Large intestine (tissue), 3 donors: ENCODE measurements at regions not wholly inside any gene's neighbourhood (a gene's known extent, or its start where the extent isn't known, plus 50 kb on each side); places are given as distances from the start of the nearest gene placed in this dataset.

Source experiments
- DNase-seq, 2 donors: peaks; one replicate each; pipeline versions ENCODE4 v3.0.0 to v3.0.0-alpha.2; 2013
- H3K27ac ChIP-seq: one replicate; pipeline ENCODE4 v1.5.1; 2013; ENCODE audit warnings: low read length
- H3K27me3 ChIP-seq: 2 replicates; pipeline ENCODE4 v1.6.1; 2013; ENCODE audit warnings: low read length; ENCODE audit not compliant: control insufficient read depth, insufficient read depth
- H3K36me3 ChIP-seq: 2 replicates; pipeline ENCODE4 v1.6.1; 2013; ENCODE audit warnings: low read length; ENCODE audit not compliant: control insufficient read depth, insufficient read depth
- H3K4me1 ChIP-seq: one replicate; pipeline ENCODE4 v1.6.1; 2013; ENCODE audit warnings: low read length; ENCODE audit not compliant: control insufficient read depth, insufficient read depth
- H3K4me3 ChIP-seq: one replicate; pipeline ENCODE4 v1.5.1; 2013; ENCODE audit warnings: low read length
- H3K9me3 ChIP-seq: one replicate; pipeline ENCODE4 v1.6.1; 2013; ENCODE audit warnings: mild to moderate bottlenecking, low read depth, low read length, moderate library complexity; ENCODE audit not compliant: control insufficient read depth
- WGBS: methylation state at CpG from one replicate; pipeline ENCODE4 v1.1.5; 2013; ENCODE audit warnings: low lambda C conversion rate; ENCODE audit not compliant: insufficient coverage; 5-methylcytosine and 5-hydroxymethylcytosine counted together

- Histone ChIP-seq H3K27ac (no peak overlapping the region), H3K4me1 (no peaks in the 10 kb centered on the region), H3K27me3 (no peaks in the 10 kb centered on the region), H3K9me3 (no peaks in the 10 kb centered on the region), H3K36me3 (no peaks in the 10 kb centered on the region), H3K4me3 (no peak overlapping the region)
- DNase-seq = no peak
- no CpG with 5 or more reads among the region's 4 CpGs for WGBS
Measured at GRCh38 chr17:52754838-52755237, 596.3 kb upstream of the CA10 start.

GRCh38 chr17:52751051-52751450 is 592.5 kb upstream of the CA10 start:
- DNase-seq = no peak
- Histone ChIP-seq H3K9me3 (no peaks in the 10 kb centered on the region), H3K36me3 (no peaks in the 10 kb centered on the region), H3K4me3 (no peak overlapping the region), H3K27ac (no peak overlapping the region), H3K4me1 (no peaks in the 10 kb centered on the region), H3K27me3 (no peaks in the 10 kb centered on the region)
- no CpG with 5 or more reads among the region's 3 CpGs for WGBS

- Histone ChIP-seq H3K27me3 (no peaks in the 10 kb centered on the region), H3K4me3 (no peak overlapping the region), H3K9me3 (no peaks in the 10 kb centered on the region), H3K27ac (no peak overlapping the region), H3K36me3 (no peaks in the 10 kb centered on the region), H3K4me1 (no peaks in the 10 kb centered on the region)
- 100% methylated on average over 1 of the region's 3 CpGs for WGBS
- no peak for DNase-seq
Measured at GRCh38 chr17:52744179-52744578, 585.7 kb upstream of the CA10 start.

- no peak overlapping the region for H3K27ac ChIP-seq
- WGBS = 100% methylated on average over 1 of the region's 2 CpGs
- DNase-seq = no peak
- no peak overlapping the region for H3K4me3 ChIP-seq
- H3K27me3 ChIP-seq = no peaks in the 10 kb centered on the region
- no peaks in the 10 kb centered on the region for H3K36me3 ChIP-seq
- H3K9me3 ChIP-seq = no peaks in the 10 kb centered on the region
- H3K4me1 ChIP-seq = no peaks in the 10 kb centered on the region
Measured at GRCh38 chr17:52740006-52740405, 581.5 kb upstream of the CA10 start.

GRCh38 chr17:52738791-52739190 is 580.3 kb upstream of the CA10 start:
- H3K4me1 ChIP-seq = no peaks in the 10 kb centered on the region
- no peak overlapping the region for H3K4me3 ChIP-seq
- H3K27me3 ChIP-seq = no peaks in the 10 kb centered on the region
- no peaks in the 10 kb centered on the region for H3K36me3 ChIP-seq
- no peak overlapping the region for H3K27ac ChIP-seq
- no peak for DNase-seq
- WGBS = 71% methylated on average over 1 of the region's 1 CpG
- H3K9me3 ChIP-seq = no peaks in the 10 kb centered on the region

GRCh38 chr17:52737071-52737470 is 578.6 kb upstream of the CA10 start:
- H3K4me1 ChIP-seq = no peaks in the 10 kb centered on the region
- H3K27ac ChIP-seq = no peak overlapping the region
- no peak for DNase-seq
- no peaks in the 10 kb centered on the region for H3K9me3 ChIP-seq
- no peaks in the 10 kb centered on the region for H3K36me3 ChIP-seq
- 94% methylated on average over 3 of the region's 3 CpGs for whole genome bisulfite sequencing
- H3K4me3 ChIP-seq = no peak overlapping the region
- no peaks in the 10 kb centered on the region for H3K27me3 ChIP-seq

GRCh38 chr17:52732841-52733240 is 574.3 kb upstream of the CA10 start:
- no CpG with 5 or more reads among the region's 1 CpG for WGBS
- Histone ChIP-seq H3K27me3 (no peaks in the 10 kb centered on the region), H3K27ac (no peak overlapping the region), H3K4me1 (no peaks in the 10 kb centered on the region), H3K36me3 (no peaks in the 10 kb centered on the region), H3K4me3 (no peak overlapping the region), H3K9me3 (no peaks in the 10 kb centered on the region)
- peak in 1 of 2 donors; percentile 78 for DNase-seq

GRCh38 chr17:52724578-52724977 is 566.1 kb upstream of the CA10 start:
- DNase-seq = no peak
- no peaks in the 10 kb centered on the region for H3K4me1 ChIP-seq
- WGBS = no CpG with 5 or more reads among the region's 3 CpGs
- no peaks in the 10 kb centered on the region for H3K36me3 ChIP-seq
- no peaks in the 10 kb centered on the region for H3K9me3 ChIP-seq
- H3K27ac ChIP-seq = no peak overlapping the region
- no peak overlapping the region for H3K4me3 ChIP-seq
- H3K27me3 ChIP-seq = no peaks in the 10 kb centered on the region

- Histone ChIP-seq H3K9me3 (no peaks in the 10 kb centered on the region), H3K4me3 (no peak overlapping the region), H3K27me3 (no peaks in the 10 kb centered on the region), H3K27ac (no peak overlapping the region), H3K36me3 (no peaks in the 10 kb centered on the region), H3K4me1 (no peaks in the 10 kb centered on the region)
- no CpG with 5 or more reads among the region's 1 CpG for WGBS
- DNase-seq = no peak
Measured at GRCh38 chr17:52721910-52722309, 563.4 kb upstream of the CA10 start.

GRCh38 chr17:52710363-52710901 is 551.9 kb upstream of the CA10 start:
- no peak overlapping the region for H3K27ac ChIP-seq
- no peak overlapping the region for H3K4me3 ChIP-seq
- H3K27me3 ChIP-seq = no peaks in the 10 kb centered on the region
- no peak for DNase-seq
- WGBS = no CpG with 5 or more reads among the region's 1 CpG
- H3K36me3 ChIP-seq = no peaks in the 10 kb centered on the region
- no peaks in the 10 kb centered on the region for H3K4me1 ChIP-seq
- no peaks in the 10 kb centered on the region for H3K9me3 ChIP-seq

GRCh38 chr17:52709724-52710123 is 551.2 kb upstream of the CA10 start:
- DNase-seq = no peak
- no CpG with 5 or more reads among the region's 3 CpGs for WGBS
- Histone ChIP-seq H3K27ac (no peak overlapping the region), H3K27me3 (no peaks in the 10 kb centered on the region), H3K9me3 (no peaks in the 10 kb centered on the region), H3K4me3 (no peak overlapping the region), H3K4me1 (no peaks in the 10 kb centered on the region), H3K36me3 (no peaks in the 10 kb centered on the region)
